KMS-11 (cell line): ENCODE measurements at regions not wholly inside any gene's neighbourhood (a gene's known extent, or its start where the extent isn't known, plus 50 kb on each side); places are given as distances from the start of the nearest gene placed in this dataset.

Experiments
- H2AFZ ChIP-seq: fragments of 200-600 bp; sonication (generic); 2 replicates; pipeline ENCODE4 v1.6.1; 2016; ENCODE audit warnings: antibody characterized with exemption, mixed run types, low read depth
- H3K27ac ChIP-seq: fragments of 200-600 bp; sonication (generic); 2 replicates; pipeline ENCODE4 v1.6.1; 2016; ENCODE audit warnings: mild to moderate bottlenecking, mixed run types
- H3K27me3 ChIP-seq: fragments of 200-600 bp; sonication (generic); 2 replicates; pipeline ENCODE4 v1.6.1; 2017; ENCODE audit warnings: mild to moderate bottlenecking, low read depth, mixed run types, moderate library complexity; ENCODE audit not compliant: insufficient read depth
- H3K36me3 ChIP-seq: fragments of 200-600 bp; sonication (generic); 2 replicates; pipeline ENCODE4 v1.6.1; 2017; ENCODE audit warnings: mild to moderate bottlenecking, mixed run types; ENCODE audit not compliant: insufficient read depth
- H3K4me1 ChIP-seq: fragments of 200-600 bp; sonication (generic); 2 replicates; pipeline ENCODE4 v1.6.1; 2016; ENCODE audit warnings: mild to moderate bottlenecking, low read depth, mixed run types; ENCODE audit not compliant: poor library complexity, severe bottlenecking
- H3K4me2 ChIP-seq: fragments of 200-600 bp; sonication (generic); 2 replicates; pipeline ENCODE4 v1.7.0; 2016; ENCODE audit warnings: mild to moderate bottlenecking, mixed run types
- H3K4me3 ChIP-seq: fragments of 200-600 bp; sonication (generic); IDR thresholded peaks from 2 replicates; pipeline ENCODE4 v1.6.1; 2017; ENCODE audit warnings: low read depth, low read length, mixed read lengths; ENCODE audit not compliant: insufficient read depth
- H3K79me2 ChIP-seq: fragments of 200-600 bp; sonication (generic); 2 replicates; pipeline ENCODE4 v1.6.1; 2016; ENCODE audit warnings: low read depth, mixed run types; ENCODE audit not compliant: insufficient read depth
- H3K9ac ChIP-seq: fragments of 200-600 bp; sonication (generic); 2 replicates; pipeline ENCODE4 v1.6.1; 2016; ENCODE audit warnings: mild to moderate bottlenecking, mixed run types
- H4K20me1 ChIP-seq: fragments of 200-600 bp; sonication (generic); 2 replicates; pipeline ENCODE4 v1.6.1; 2016; ENCODE audit warnings: mild to moderate bottlenecking, mixed run types; ENCODE audit not compliant: insufficient read depth
- CTCF ChIP-seq: fragments of 200-600 bp; sonication (generic); conservative IDR thresholded peaks from 2 replicates; pipeline ENCODE4 v1.6.1; 2017; ENCODE audit warnings: low read depth, mild to moderate bottlenecking, antibody characterized with exemption, low read length, moderate library complexity, mixed read lengths

- Histone ChIP-seq H3K9ac (no peak overlapping the region), H3K27ac (no peak overlapping the region), H3K4me3 (no peak overlapping the region), H4K20me1 (no peaks in the 10 kb centered on the region), H3K4me2 (no peak overlapping the region), H3K36me3 (no peaks in the 10 kb centered on the region), H3K79me2 (no peaks in the 10 kb centered on the region), H3K4me1 (peaks cover 25% of the 10 kb centered on the region), H3K27me3 (no peaks in the 10 kb centered on the region), H2AFZ (no peak overlapping the region)
- TF ChIP-seq CTCF = no peak
Observed at GRCh38 chr5:61277190-61277589, 54.9 kb upstream of the ZSWIM6 start.

GRCh38 chr5:61277781-61278180, 54.3 kb upstream of the ZSWIM6 start:
- H3K27me3 ChIP-seq = no peaks in the 10 kb centered on the region
- H3K79me2 ChIP-seq = no peaks in the 10 kb centered on the region
- H3K36me3 ChIP-seq = no peaks in the 10 kb centered on the region
- no peak overlapping the region for H2AFZ ChIP-seq
- H3K4me3 ChIP-seq = no peak overlapping the region
- H4K20me1 ChIP-seq = no peaks in the 10 kb centered on the region
- no peak overlapping the region for H3K27ac ChIP-seq
- H3K9ac ChIP-seq = no peak overlapping the region
- H3K4me2 ChIP-seq = no peak overlapping the region
- peaks cover 25% of the 10 kb centered on the region for H3K4me1 ChIP-seq
- TF ChIP-seq CTCF = no peak

- H3K4me3 ChIP-seq = no peak overlapping the region
- H2AFZ ChIP-seq = no peak overlapping the region
- H3K27me3 ChIP-seq = no peaks in the 10 kb centered on the region
- no peaks in the 10 kb centered on the region for H3K79me2 ChIP-seq
- H3K4me1 ChIP-seq = peaks cover 25% of the 10 kb centered on the region
- H3K27ac ChIP-seq = no peak overlapping the region
- TF ChIP-seq CTCF = no peak
- H3K9ac ChIP-seq = no peak overlapping the region
- H4K20me1 ChIP-seq = no peaks in the 10 kb centered on the region
- no peak overlapping the region for H3K4me2 ChIP-seq
- H3K36me3 ChIP-seq = no peaks in the 10 kb centered on the region
Observed at GRCh38 chr5:61279725-61280124, 52.3 kb upstream of the ZSWIM6 start.

GRCh38 chr5:61280205-61280604, 51.9 kb upstream of the ZSWIM6 start:
- TF ChIP-seq CTCF = no peak
- Histone ChIP-seq H2AFZ (no peak overlapping the region), H3K4me2 (no peak overlapping the region)

More at GRCh38 chr5:61280205-61280604, 51.9 kb upstream of the ZSWIM6 start:
- H3K27me3 ChIP-seq = no peaks in the 10 kb centered on the region
- H3K4me1 ChIP-seq = peaks cover 25% of the 10 kb centered on the region
- H3K4me3 ChIP-seq = no peak overlapping the region
- no peaks in the 10 kb centered on the region for H4K20me1 ChIP-seq
- no peaks in the 10 kb centered on the region for H3K79me2 ChIP-seq
- H3K9ac ChIP-seq = no peak overlapping the region
- H3K27ac ChIP-seq = no peak overlapping the region
- no peaks in the 10 kb centered on the region for H3K36me3 ChIP-seq
